D721Med (cell line): ENCODE measurements at regions not wholly inside any gene's neighbourhood (a gene's known extent, or its start where the extent isn't known, plus 50 kb on each side); places are given as distances from the start of the nearest gene placed in this dataset.

Source experiments
- DNase-seq: peaks from one replicate; pipeline ENCODE4 v3.0.0; 2011; ENCODE audit warnings: low spot score; ENCODE audit not compliant: insufficient read length
- FAIRE-seq: peaks from 2 replicates; lab custom pipeline; 2011; peaks lifted over from hg19 to GRCh38; lab: Jason Lieb, UNC
- TF ChIP-seq, protein P1 (sequence below): IDR thresholded peaks from 2 replicates; pipeline ENCODE4 v1.5.1; 2012; ENCODE audit warnings: mild to moderate bottlenecking, control low read depth; ENCODE audit not compliant: insufficient read depth; ENCODE audit errors: missing control alignments

DNA sequence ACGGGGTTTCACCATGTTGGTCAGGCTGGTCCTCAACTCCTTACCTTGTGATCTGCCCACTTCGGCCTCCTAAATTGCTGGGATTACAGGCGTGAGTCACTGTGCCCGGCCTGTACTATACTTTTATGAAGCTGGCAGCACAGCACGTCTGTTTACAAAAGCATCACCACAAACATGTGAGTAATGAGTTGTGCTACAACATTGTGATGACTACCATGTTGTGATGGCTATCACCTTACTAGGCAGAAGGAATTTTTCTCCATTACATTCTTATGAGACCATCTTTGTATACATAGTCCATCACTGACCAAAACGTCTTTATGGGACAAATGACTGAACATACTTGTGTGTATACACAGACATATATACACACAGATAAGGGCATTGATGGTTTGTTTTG lies 1019.0 kb downstream of the CDH18 start:
- no peak for DNase-seq
- FAIRE-seq: no peak
- TF ChIP-seq, protein P1, sequence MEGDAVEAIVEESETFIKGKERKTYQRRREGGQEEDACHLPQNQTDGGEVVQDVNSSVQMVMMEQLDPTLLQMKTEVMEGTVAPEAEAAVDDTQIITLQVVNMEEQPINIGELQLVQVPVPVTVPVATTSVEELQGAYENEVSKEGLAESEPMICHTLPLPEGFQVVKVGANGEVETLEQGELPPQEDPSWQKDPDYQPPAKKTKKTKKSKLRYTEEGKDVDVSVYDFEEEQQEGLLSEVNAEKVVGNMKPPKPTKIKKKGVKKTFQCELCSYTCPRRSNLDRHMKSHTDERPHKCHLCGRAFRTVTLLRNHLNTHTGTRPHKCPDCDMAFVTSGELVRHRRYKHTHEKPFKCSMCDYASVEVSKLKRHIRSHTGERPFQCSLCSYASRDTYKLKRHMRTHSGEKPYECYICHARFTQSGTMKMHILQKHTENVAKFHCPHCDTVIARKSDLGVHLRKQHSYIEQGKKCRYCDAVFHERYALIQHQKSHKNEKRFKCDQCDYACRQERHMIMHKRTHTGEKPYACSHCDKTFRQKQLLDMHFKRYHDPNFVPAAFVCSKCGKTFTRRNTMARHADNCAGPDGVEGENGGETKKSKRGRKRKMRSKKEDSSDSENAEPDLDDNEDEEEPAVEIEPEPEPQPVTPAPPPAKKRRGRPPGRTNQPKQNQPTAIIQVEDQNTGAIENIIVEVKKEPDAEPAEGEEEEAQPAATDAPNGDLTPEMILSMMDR: no peak

DNA sequence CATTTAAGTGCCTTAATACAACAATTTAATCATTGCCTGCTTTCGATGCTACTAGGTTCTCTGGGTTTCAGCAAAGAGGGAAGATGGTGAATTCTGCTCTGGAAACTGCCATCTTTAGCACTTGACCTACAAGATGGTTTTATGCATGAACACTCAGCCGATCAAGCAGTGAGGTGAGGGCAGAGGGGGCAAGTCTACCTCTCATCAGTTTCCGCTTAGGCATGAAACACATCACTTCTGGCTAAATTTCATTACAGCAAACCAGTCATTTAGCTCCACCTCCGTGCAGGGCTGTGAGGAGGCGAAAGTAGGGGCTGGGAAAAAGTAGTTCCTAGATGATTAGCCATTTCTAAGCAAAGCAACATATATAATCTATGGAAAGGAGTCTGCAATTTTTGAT lies 1018.0 kb downstream of the CDH18 start:
- FAIRE-seq (no peak), DNase-seq (no peak)
- TF ChIP-seq, protein P1: no peak

DNA sequence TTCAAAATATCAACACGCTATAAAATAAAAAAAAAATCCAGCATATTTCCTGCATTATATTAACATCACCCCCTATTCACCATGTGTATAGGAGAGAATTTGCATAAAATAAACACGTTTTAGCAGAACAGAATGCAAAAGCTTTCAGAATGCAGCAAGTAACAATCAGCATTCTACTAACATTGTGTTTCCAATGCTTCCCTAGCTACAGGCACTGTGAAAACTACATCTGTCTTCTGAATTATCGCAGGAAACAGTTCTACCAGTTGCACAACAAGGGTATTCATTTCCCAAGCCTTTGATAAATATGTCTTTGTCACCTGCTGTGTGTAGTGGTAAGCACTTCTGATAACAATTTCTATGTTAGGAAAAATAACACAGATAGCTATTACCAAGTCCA lies 1015.8 kb downstream of the CDH18 start:
- DNase-seq (no peak), FAIRE-seq (no peak)
- TF ChIP-seq, protein P1: no peak

DNA sequence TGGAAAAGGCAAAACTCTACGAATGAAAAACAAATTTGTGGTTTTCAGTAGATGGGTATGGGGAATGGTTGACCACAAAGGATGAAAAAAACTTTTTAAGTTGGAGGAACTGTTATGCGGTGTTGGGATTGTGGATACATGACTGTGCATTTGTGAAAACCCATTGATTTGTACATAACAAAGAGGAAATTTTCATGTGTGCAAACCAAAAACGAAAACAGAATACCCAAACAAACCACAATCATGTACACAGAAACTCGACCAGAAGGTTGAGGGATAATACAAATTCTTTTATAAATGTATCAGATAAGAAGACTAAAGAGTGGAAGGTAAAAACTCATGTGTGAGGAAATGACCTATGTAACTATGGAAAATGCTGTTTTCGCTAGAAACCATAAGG lies 1012.4 kb downstream of the CDH18 start:
- TF ChIP-seq, protein P1: no peak
- no peak for FAIRE-seq
- DNase-seq: no peak

DNA sequence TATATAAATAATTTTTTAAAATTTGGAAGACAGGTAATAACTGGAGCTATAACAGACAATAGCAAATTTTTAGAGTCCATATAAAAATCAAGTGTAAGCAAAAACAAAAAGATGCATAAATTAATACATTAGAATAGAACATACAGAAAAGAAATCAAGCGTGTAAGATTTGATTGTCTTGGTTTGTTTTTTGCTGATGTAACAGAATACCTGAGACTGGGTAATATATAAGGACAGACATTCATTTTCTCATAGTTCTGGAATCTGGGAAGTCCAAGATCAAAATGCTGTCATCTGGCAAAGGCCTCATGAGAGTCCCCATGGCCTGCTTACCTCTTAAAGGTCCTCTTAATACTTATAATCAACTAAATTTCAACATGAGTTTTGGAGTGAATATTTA lies 1010.1 kb downstream of the CDH18 start:
- DNase-seq (no peak), FAIRE-seq (peak; percentile 21)
- TF ChIP-seq, protein P1: no peak

DNA sequence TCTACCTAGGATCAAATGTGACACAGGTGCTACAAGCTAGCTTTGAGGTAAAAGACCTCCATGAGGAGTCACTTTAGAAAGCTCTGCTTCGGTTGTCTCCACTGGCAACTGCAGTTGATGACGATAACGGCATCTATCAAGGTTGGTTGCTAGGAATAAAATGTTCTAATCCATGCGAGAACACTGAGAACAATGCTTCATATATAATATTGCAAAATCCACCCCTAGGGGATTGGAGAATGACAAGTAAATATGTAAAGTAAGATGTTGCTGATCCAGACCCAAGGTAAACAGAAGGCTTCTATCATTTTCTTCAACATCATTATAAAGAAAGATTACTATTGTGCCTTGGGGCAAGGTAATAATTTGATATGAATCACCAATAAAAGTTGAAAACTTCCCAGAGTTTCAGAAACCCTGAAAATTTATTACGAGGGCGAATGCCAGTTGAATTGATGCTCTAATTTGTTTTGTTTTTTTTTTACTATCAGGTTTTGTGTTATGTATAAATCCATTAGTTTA lies 1003.4 kb downstream of the CDH18 start:
- FAIRE-seq: peak; percentile 25

DNA sequence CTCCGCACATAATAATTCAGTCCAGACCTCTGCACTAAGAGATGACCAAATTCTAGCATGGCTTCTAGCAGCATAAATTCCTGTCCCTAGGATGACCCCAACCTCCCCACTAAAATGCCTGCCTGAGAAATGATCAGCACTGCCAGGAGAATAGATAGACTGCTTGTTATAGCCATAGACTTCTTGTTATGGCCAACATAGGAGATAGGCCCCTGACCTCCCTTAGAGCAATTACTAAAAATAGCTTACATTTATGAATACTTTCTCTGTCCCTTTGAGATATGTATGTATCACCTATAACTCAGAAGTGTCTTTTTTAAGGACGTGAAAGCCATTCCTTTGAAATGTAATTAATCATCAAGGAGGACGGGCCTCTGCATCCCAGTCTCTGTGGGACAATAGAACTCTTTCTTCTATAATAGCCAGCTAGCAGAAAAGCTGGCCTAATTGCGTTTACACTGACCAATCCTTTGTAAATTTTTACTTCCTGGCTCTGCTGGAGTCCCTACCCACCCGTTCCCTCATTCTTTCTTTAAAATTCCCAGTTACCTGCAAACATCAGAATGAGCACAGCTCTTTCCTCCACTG lies 1002.7 kb downstream of the CDH18 start:
- TF ChIP-seq, protein P1: no peak
- DNase-seq (no peak), FAIRE-seq (no peak)

More for the DNA sequence above, 1003.4 kb downstream of the CDH18 start:
- TF ChIP-seq, protein P1: no peak
- no peak for DNase-seq
